Fibroblast of lung (primary cell): ENCODE measurements at regions not wholly inside any gene's neighbourhood (a gene's known extent, or its start where the extent isn't known, plus 50 kb on each side); places are given as distances from the start of the nearest gene placed in this dataset.

Experiments
- DNase-seq, 2 donors: peaks; one replicate each; pipeline versions ENCODE4 v3.0.0 to v3.0.0-alpha.2; 2010; ENCODE audit warnings: low read depth in 2 of 2
- H2AFZ ChIP-seq: 2 replicates; pipeline ENCODE4 v1.5.1; 2012; ENCODE audit warnings: low read length, control low read depth, inconsistent platforms
- H3K27ac ChIP-seq: 2 replicates; pipeline ENCODE4 v1.5.1; 2011; ENCODE audit warnings: low read length, control low read depth; ENCODE audit not compliant: insufficient read depth
- H3K27me3 ChIP-seq: 2 replicates; pipeline ENCODE4 v1.5.1; 2011; ENCODE audit warnings: mild to moderate bottlenecking, low read length; ENCODE audit not compliant: control insufficient read depth, insufficient read depth
- H3K36me3 ChIP-seq: 2 replicates; pipeline ENCODE4 v1.5.1; 2011; ENCODE audit warnings: low read length; ENCODE audit not compliant: control insufficient read depth, insufficient read depth
- H3K4me1 ChIP-seq: 2 replicates; pipeline ENCODE4 v1.5.1; 2011; ENCODE audit warnings: low read length; ENCODE audit not compliant: control insufficient read depth, insufficient read depth; ENCODE audit errors: extremely low read depth
- H3K4me2 ChIP-seq: 2 replicates; pipeline ENCODE4 v1.5.1; 2011; ENCODE audit warnings: low read length, control low read depth; ENCODE audit not compliant: insufficient read depth; ENCODE audit errors: extremely low read depth
- H3K4me3 ChIP-seq, 4 experiments: fragments of 200-600 bp in 1 of 4; sonication (generic) in 1 of 4; replicated peaks in 1 of 4; 2 replicates each; pipeline ENCODE4 v1.5.1; 2011 to 2016; ENCODE audit warnings: low read length in 4 of 4, low read depth in 3 of 4, mild to moderate bottlenecking in 3 of 4, control low read depth in 2 of 4, inconsistent platforms in 1 of 4, mixed read lengths in 1 of 4; ENCODE audit not compliant: insufficient read depth in 1 of 4; ENCODE audit errors: control extremely low read depth in 1 of 4
- H3K79me2 ChIP-seq: 2 replicates; pipeline ENCODE4 v1.5.1; 2012; ENCODE audit warnings: mild to moderate bottlenecking, low read length, inconsistent platforms; ENCODE audit not compliant: control insufficient read depth, insufficient read depth
- H3K9ac ChIP-seq: 2 replicates; pipeline ENCODE4 v1.5.1; 2011; ENCODE audit warnings: mild to moderate bottlenecking, low read length, control low read depth; ENCODE audit not compliant: insufficient read depth
- H3K9me3 ChIP-seq: 2 replicates; pipeline ENCODE4 v1.5.1; 2012; ENCODE audit warnings: low read depth, low read length; ENCODE audit not compliant: control insufficient read depth, insufficient read depth
- H4K20me1 ChIP-seq: 2 replicates; pipeline ENCODE4 v1.5.1; 2011; ENCODE audit warnings: low read length; ENCODE audit not compliant: control insufficient read depth, insufficient read depth; ENCODE audit errors: extremely low read depth
- CTCF ChIP-seq, 2 donors: IDR thresholded peaks in 1 of 2; conservative IDR thresholded peaks in 1 of 2; 1 replicate in 1 of 2; 2 replicates in 1 of 2; pipeline ENCODE4 v1.5.1; 2011 to 2012; ENCODE audit warnings: low read length in 2 of 2, control low read depth in 1 of 2, inconsistent platforms in 1 of 2, low read depth in 1 of 2, mild to moderate bottlenecking in 1 of 2
- EZH2 ChIP-seq: IDR thresholded peaks from 2 replicates; pipeline ENCODE4 v1.5.1; 2012; ENCODE audit warnings: low read length, control low read depth, mild to moderate bottlenecking; ENCODE audit errors: missing control alignments

DNA sequence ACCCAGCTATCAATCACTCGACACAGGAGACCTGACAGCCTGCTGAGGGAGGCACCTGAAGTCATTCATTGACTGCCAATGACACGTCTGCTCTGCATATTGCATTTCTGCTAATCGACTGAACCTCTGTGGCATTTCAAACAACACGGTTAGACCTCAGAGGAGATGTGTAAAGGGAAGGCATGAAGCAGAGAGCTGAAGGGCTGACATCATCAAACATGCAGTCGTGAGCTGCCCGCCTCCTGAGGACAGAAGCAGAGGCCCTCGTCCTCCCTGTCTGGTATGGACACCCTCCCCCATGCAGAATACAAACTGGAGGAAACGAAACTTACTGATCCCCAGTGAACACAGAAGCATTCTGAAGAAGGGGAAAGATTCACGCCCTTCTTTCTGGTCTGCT lies 462.6 kb upstream of the MGMT start:
- Histone ChIP-seq H2AFZ (no peak overlapping the region), H4K20me1 (no peaks in the 10 kb centered on the region), H3K4me2 (no peak overlapping the region), H3K4me1 (no peaks in the 10 kb centered on the region), H3K27ac (no peak overlapping the region), H3K9me3 (no peaks in the 10 kb centered on the region), H3K4me3 (no peak overlapping the region), H3K9ac (no peak overlapping the region), H3K36me3 (no peaks in the 10 kb centered on the region), H3K79me2 (no peaks in the 10 kb centered on the region), H3K27me3 (no peaks in the 10 kb centered on the region)
- TF ChIP-seq CTCF (conservative IDR thresholded peaks at IDR 0.05 in 1 of 2, IDR thresholded peaks at IDR 0.05 in 1 of 2; ENCODE audit: low read depth in 1 of 2, low read length in 2 of 2) (no peak), EZH2 (no peak)
- DNase-seq = no peak

DNA sequence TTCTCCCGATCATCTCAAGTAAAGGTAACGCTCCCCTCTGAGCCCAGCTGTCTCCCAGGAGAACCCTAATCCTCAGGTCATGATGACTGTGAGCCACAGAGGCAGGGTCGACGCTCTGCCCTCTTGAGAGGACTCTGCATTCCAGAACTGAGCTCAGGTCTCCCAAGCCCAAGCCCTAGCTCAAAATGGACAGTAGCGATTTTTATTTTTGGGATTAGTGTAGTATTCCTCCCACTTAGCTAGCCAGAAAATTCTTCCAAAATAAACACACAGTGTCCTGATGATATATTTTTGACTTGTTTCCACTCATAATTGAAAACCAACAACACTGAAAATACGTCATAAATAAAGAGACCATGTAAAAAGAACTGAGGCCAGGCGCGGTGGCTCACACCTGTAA lies 462.0 kb upstream of the MGMT start:
- H3K36me3 ChIP-seq = no peaks in the 10 kb centered on the region
- no peak overlapping the region for H3K9ac ChIP-seq
- no peaks in the 10 kb centered on the region for H3K4me1 ChIP-seq
- H3K27me3 ChIP-seq = no peaks in the 10 kb centered on the region
- H3K9me3 ChIP-seq = no peaks in the 10 kb centered on the region
- no peak overlapping the region for H3K4me2 ChIP-seq
- TF ChIP-seq CTCF (conservative IDR thresholded peaks at IDR 0.05 in 1 of 2, IDR thresholded peaks at IDR 0.05 in 1 of 2; ENCODE audit: low read depth in 1 of 2, low read length in 2 of 2) = no peak
- H3K79me2 ChIP-seq = no peaks in the 10 kb centered on the region
- DNase-seq = no peak
- H3K27ac ChIP-seq = no peak overlapping the region
- no peak overlapping the region for H3K4me3 ChIP-seq
- no peak overlapping the region for H2AFZ ChIP-seq
- H4K20me1 ChIP-seq = no peaks in the 10 kb centered on the region

GRCh38 chr10:129005804-129006203 lies 461.2 kb upstream of the MGMT start:
- no peaks in the 10 kb centered on the region for H4K20me1 ChIP-seq
- no peaks in the 10 kb centered on the region for H3K9me3 ChIP-seq
- H3K27ac ChIP-seq = no peak overlapping the region
- no peak overlapping the region for H3K4me2 ChIP-seq
- DNase-seq = no peak
- H3K36me3 ChIP-seq = no peaks in the 10 kb centered on the region
- H3K4me1 ChIP-seq = no peaks in the 10 kb centered on the region
- H3K4me3 ChIP-seq = no peak overlapping the region
- no peaks in the 10 kb centered on the region for H3K27me3 ChIP-seq
- no peak overlapping the region for H3K9ac ChIP-seq
- no peak for TF ChIP-seq EZH2
- no peak for TF ChIP-seq CTCF (conservative IDR thresholded peaks at IDR 0.05 in 1 of 2, IDR thresholded peaks at IDR 0.05 in 1 of 2; ENCODE audit: low read depth in 1 of 2, low read length in 2 of 2)
- H3K79me2 ChIP-seq = no peaks in the 10 kb centered on the region
- no peak overlapping the region for H2AFZ ChIP-seq
